ENCODE measurements at regions not wholly inside any gene's neighbourhood (a gene's known extent, or its start where the extent isn't known, plus 50 kb on each side); places are given as distances from the start of the nearest gene placed in this dataset.

- TF ChIP-seq CTCF (IDR thresholded peaks at IDR 0.05; ENCODE audit: low read depth, low read length, poor library complexity, severe bottlenecking), result no peak
- no peak for TF ChIP-seq EZH2phosphoT487 (IDR thresholded peaks at IDR 0.05; ENCODE audit: borderline replicate concordance, low read length)
Measured at GRCh38 chr6:105688573-105688972, 285.7 kb upstream of the PREP start.

Data from DOHH2 (cell line).